DOHH2 (cell line): ENCODE measurements at regions not wholly inside any gene's neighbourhood (a gene's known extent, or its start where the extent isn't known, plus 50 kb on each side); places are given as distances from the start of the nearest gene placed in this dataset.

Experiments used
- H3F3A ChIP-seq: fragments of 200-600 bp; sonication (generic), shearing (Covaris generic); 2 replicates; pipeline ENCODE4 v1.6.0; 2016; ENCODE audit warnings: antibody characterized with exemption, mild to moderate bottlenecking; ENCODE audit not compliant: control insufficient read depth, insufficient read depth
- H3K27ac ChIP-seq: fragments of 200-600 bp; sonication (generic); 2 replicates; pipeline ENCODE4 v1.5.1; 2014; ENCODE audit warnings: low read depth, mild to moderate bottlenecking, low read length, moderate library complexity
- H3K27me3 ChIP-seq: fragments of 200-600 bp; sonication (generic); 2 replicates; pipeline ENCODE4 v1.6.1; 2014; ENCODE audit warnings: mild to moderate bottlenecking, low read length, mixed read lengths; ENCODE audit not compliant: control insufficient read depth
- H3K36me3 ChIP-seq: fragments of 200-600 bp; sonication (generic); 2 replicates; pipeline ENCODE4 v1.6.1; 2014; ENCODE audit warnings: mild to moderate bottlenecking, low read length, moderate library complexity, mixed read lengths; ENCODE audit not compliant: control insufficient read depth
- H3K4me1 ChIP-seq: fragments of 200-600 bp; sonication (generic); 2 replicates; pipeline ENCODE4 v1.6.1; 2014; ENCODE audit warnings: mild to moderate bottlenecking, low read length, mixed read lengths; ENCODE audit not compliant: control insufficient read depth
- H3K4me2 ChIP-seq: fragments of 200-600 bp; sonication (generic); 2 replicates; pipeline ENCODE4 v1.6.0; 2014; ENCODE audit warnings: mild to moderate bottlenecking, low read length, moderate library complexity
- H3K4me3 ChIP-seq: fragments of 200-600 bp; sonication (generic); 2 replicates; pipeline ENCODE4 v1.5.1; 2014; ENCODE audit warnings: mild to moderate bottlenecking, low read length, mixed read lengths
- H3K79me2 ChIP-seq: fragments of 200-600 bp; sonication (generic); 2 replicates; pipeline ENCODE4 v1.6.1; 2014; ENCODE audit warnings: mild to moderate bottlenecking, low read length, mixed read lengths; ENCODE audit not compliant: control insufficient read depth
- H3K9me2 ChIP-seq: fragments of 200-600 bp; sonication (generic); replicated peaks from 2 replicates; pipeline ENCODE4 v1.6.1; 2014; ENCODE audit warnings: mild to moderate bottlenecking, low read length, mixed read lengths; ENCODE audit not compliant: control insufficient read depth
- H3K9me3 ChIP-seq: fragments of 200-600 bp; sonication (generic); 2 replicates; pipeline ENCODE4 v1.6.1; 2014; ENCODE audit warnings: antibody characterized with exemption, low read length, mixed read lengths; ENCODE audit not compliant: control insufficient read depth, insufficient read depth
- H4K20me1 ChIP-seq: fragments of 200-600 bp; sonication (generic); 2 replicates; pipeline ENCODE4 v1.6.0; 2014; ENCODE audit warnings: low read depth, mild to moderate bottlenecking, antibody characterized with exemption, low read length, moderate library complexity; ENCODE audit not compliant: control insufficient read depth, insufficient read depth
- CTCF ChIP-seq: fragments of 200-600 bp; sonication (generic); IDR thresholded peaks from one replicate; pipeline ENCODE4 v1.5.1; 2014; ENCODE audit warnings: antibody characterized with exemption, mild to moderate bottlenecking, low read depth, low read length; ENCODE audit not compliant: poor library complexity, severe bottlenecking
- EZH2phosphoT487 ChIP-seq: fragments of 200-600 bp; sonication (generic); IDR thresholded peaks from 2 replicates; pipeline ENCODE4 v1.6.1; 2017; ENCODE audit warnings: borderline replicate concordance, mild to moderate bottlenecking, antibody characterized with exemption, low read length, moderate library complexity, mixed read lengths

GRCh38 chr1:220956501-220957232 lies 77.4 kb downstream of the HLX start:
- H3K4me1 ChIP-seq = no peaks in the 10 kb centered on the region
- H3K27ac ChIP-seq = no peak overlapping the region
- H3K9me2 ChIP-seq = no peaks in the 10 kb centered on the region
- H3K9me3 ChIP-seq = no peaks in the 10 kb centered on the region
- H3K27me3 ChIP-seq = no peaks in the 10 kb centered on the region
- H3K36me3 ChIP-seq = no peaks in the 10 kb centered on the region
- no peaks in the 10 kb centered on the region for H4K20me1 ChIP-seq
- no peak overlapping the region for H3K4me3 ChIP-seq
- no peak overlapping the region for H3K4me2 ChIP-seq
- TF ChIP-seq CTCF (no peak), EZH2phosphoT487 (no peak)
- H3K79me2 ChIP-seq = no peaks in the 10 kb centered on the region
- no peaks in the 10 kb centered on the region for H3F3A ChIP-seq

- H3K9me2 ChIP-seq = no peaks in the 10 kb centered on the region
- no peak overlapping the region for H3K27ac ChIP-seq
- H4K20me1 ChIP-seq = no peaks in the 10 kb centered on the region
- H3K4me1 ChIP-seq = no peaks in the 10 kb centered on the region
- TF ChIP-seq EZH2phosphoT487 (no peak), CTCF (no peak)
- no peaks in the 10 kb centered on the region for H3K27me3 ChIP-seq
- no peaks in the 10 kb centered on the region for H3K79me2 ChIP-seq
- H3K36me3 ChIP-seq = no peaks in the 10 kb centered on the region
- H3K9me3 ChIP-seq = no peaks in the 10 kb centered on the region
- no peaks in the 10 kb centered on the region for H3F3A ChIP-seq
- no peak overlapping the region for H3K4me2 ChIP-seq
- H3K4me3 ChIP-seq = no peak overlapping the region
These were observed 78.0 kb downstream of the HLX start for GRCh38 chr1:220957233-220957605.

DNA sequence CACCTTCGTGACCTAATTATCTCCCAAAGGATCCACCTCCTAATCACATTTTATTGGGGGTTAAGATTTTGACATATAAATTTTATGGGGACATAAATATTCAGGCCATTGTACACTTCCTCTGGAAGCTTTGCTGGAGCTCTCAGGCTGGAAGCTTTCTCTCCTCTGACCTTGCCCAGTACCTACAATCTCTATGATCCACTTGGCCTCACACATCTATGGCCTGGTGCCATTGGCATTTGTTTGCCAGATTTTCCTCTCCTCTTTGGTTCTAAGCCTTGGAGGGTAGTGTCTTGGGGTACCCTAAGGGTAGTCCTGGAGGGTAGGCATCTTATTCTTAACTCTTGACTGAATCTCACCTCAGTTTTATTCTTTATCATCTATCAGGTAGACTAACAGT lies 79.0 kb downstream of the HLX start:
- no peak overlapping the region for H3K4me3 ChIP-seq
- H3K36me3 ChIP-seq = no peaks in the 10 kb centered on the region
- no peaks in the 10 kb centered on the region for H3K9me3 ChIP-seq
- no peaks in the 10 kb centered on the region for H3K79me2 ChIP-seq
- no peaks in the 10 kb centered on the region for H3K9me2 ChIP-seq
- no peaks in the 10 kb centered on the region for H3K27me3 ChIP-seq
- no peaks in the 10 kb centered on the region for H4K20me1 ChIP-seq
- H3K4me2 ChIP-seq = no peak overlapping the region
- no peaks in the 10 kb centered on the region for H3F3A ChIP-seq
- no peaks in the 10 kb centered on the region for H3K4me1 ChIP-seq
- H3K27ac ChIP-seq = no peak overlapping the region
- TF ChIP-seq CTCF (no peak), EZH2phosphoT487 (no peak)
